GM12875 (cell line): ENCODE measurements at regions not wholly inside any gene's neighbourhood (a gene's known extent, or its start where the extent isn't known, plus 50 kb on each side); places are given as distances from the start of the nearest gene placed in this dataset.
A peak's percentile ranks its signal among the peaks of the same experiment; 100 is the strongest.

Experiments used
- H3K4me3 ChIP-seq: one replicate; pipeline ENCODE4 v1.5.1; 2011; ENCODE audit warnings: low read depth, low read length, control low read depth
- CTCF ChIP-seq: IDR thresholded peaks from 2 replicates; pipeline ENCODE4 v1.5.1; 2011; ENCODE audit warnings: low read depth, mild to moderate bottlenecking, control low read depth, inconsistent platforms, low read length, moderate library complexity, borderline replicate concordance; ENCODE audit not compliant: insufficient read depth

- no peak for TF ChIP-seq CTCF
- no peak overlapping the region for H3K4me3 ChIP-seq
These were observed 147.0 kb upstream of the TNRC6C start for GRCh38 chr17:77811521-77811920.

- no peak for TF ChIP-seq CTCF
- H3K4me3 ChIP-seq = no peak overlapping the region
These were observed 144.3 kb upstream of the TNRC6C start for GRCh38 chr17:77814091-77814772.

GRCh38 chr17:77815127-77815905, 143.2 kb upstream of the TNRC6C start:
- TF ChIP-seq CTCF = no peak
- H3K4me3 ChIP-seq = no peak overlapping the region

GRCh38 chr17:77817953-77818352, 140.6 kb upstream of the TNRC6C start:
- no peak overlapping the region for H3K4me3 ChIP-seq
- no peak for TF ChIP-seq CTCF

- no peak for TF ChIP-seq CTCF
- no peak overlapping the region for H3K4me3 ChIP-seq
These were observed 139.0 kb upstream of the TNRC6C start for GRCh38 chr17:77819497-77819896.

- 0 out of 2 replicates have a peak, but pooled peaks have one; percentile 13 for TF ChIP-seq CTCF
- no peak overlapping the region for H3K4me3 ChIP-seq
These were observed 137.4 kb upstream of the TNRC6C start for GRCh38 chr17:77821114-77821513.
